GM12874 (cell line): ENCODE measurements at regions not wholly inside any gene's neighbourhood (a gene's known extent, or its start where the extent isn't known, plus 50 kb on each side); places are given as distances from the start of the nearest gene placed in this dataset.

ENCODE experiments used
- TF ChIP-seq, protein P1 (sequence below): IDR thresholded peaks from 2 replicates; pipeline ENCODE4 v1.5.1; 2011; ENCODE audit warnings: low read depth, mild to moderate bottlenecking, control low read depth, low read length, moderate library complexity; ENCODE audit not compliant: insufficient read depth

- TF ChIP-seq, protein P1, sequence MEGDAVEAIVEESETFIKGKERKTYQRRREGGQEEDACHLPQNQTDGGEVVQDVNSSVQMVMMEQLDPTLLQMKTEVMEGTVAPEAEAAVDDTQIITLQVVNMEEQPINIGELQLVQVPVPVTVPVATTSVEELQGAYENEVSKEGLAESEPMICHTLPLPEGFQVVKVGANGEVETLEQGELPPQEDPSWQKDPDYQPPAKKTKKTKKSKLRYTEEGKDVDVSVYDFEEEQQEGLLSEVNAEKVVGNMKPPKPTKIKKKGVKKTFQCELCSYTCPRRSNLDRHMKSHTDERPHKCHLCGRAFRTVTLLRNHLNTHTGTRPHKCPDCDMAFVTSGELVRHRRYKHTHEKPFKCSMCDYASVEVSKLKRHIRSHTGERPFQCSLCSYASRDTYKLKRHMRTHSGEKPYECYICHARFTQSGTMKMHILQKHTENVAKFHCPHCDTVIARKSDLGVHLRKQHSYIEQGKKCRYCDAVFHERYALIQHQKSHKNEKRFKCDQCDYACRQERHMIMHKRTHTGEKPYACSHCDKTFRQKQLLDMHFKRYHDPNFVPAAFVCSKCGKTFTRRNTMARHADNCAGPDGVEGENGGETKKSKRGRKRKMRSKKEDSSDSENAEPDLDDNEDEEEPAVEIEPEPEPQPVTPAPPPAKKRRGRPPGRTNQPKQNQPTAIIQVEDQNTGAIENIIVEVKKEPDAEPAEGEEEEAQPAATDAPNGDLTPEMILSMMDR, result no peak
These were observed 194.5 kb upstream of the GALNT17 start for GRCh38 chr7:70937424-70937823.

DNA sequence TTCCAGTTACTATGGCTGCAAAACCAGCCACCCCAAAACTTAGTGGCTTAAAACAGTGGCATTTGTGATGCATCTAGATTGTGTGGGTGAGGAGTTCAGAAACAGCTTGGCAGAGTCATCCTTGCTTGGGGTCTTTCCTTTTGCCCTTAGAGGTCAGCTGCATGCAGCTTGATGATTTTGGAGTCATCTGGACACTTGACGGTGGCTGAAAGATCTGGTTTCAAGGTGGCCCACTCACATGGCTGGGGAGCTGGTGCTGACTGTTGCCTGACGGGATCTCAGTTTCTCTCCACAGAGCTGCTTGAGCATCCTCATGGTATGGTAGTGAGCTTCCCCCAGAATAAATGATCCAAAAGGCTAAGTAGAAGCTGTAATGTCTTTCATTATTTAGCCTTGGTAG, 191.3 kb upstream of the GALNT17 start:
- TF ChIP-seq, protein P1, result no peak

DNA sequence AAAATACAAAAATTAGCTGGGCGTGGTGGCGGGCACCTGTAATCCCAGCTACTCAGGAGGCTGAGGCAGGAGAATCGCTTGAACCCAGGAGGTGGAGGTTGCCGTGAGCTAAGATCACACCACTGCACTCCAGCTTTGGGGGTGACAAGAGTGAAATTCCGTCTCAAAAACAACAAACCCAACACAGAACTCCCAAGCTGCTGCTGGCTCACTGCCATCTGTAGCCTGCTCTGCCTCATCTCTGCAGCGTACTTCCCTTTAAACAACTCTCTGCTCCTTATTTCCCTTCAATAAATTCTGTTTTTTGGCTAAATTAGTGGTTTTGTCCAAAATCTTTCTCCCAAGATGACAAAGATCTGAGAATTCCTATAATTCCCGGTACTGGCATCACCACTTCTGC, 189.2 kb upstream of the GALNT17 start:
- TF ChIP-seq, protein P1, result no peak

- TF ChIP-seq, protein P1, result no peak
These were observed 187.4 kb upstream of the GALNT17 start for GRCh38 chr7:70944516-70944915.

GRCh38 chr7:70947181-70947580, 184.8 kb upstream of the GALNT17 start:
- TF ChIP-seq, protein P1, result no peak

DNA sequence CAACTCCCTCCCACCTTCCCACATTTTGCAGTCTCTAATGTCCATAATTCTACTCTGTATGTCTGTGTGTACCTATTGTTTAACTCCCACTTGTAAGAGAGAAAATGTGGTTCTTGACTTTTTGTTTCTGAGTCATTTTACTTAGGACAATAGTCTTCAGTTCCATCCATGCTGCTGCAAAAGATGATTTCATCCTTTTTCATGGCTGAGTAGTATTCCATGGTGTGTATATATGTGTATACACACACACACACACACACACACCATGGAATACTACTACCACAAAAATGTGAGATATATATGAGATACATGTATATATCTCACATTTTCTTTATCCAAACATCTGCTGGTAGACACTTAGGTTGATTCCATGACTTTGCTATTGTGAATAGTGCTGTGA, 182.1 kb upstream of the GALNT17 start:
- TF ChIP-seq, protein P1, result no peak

DNA sequence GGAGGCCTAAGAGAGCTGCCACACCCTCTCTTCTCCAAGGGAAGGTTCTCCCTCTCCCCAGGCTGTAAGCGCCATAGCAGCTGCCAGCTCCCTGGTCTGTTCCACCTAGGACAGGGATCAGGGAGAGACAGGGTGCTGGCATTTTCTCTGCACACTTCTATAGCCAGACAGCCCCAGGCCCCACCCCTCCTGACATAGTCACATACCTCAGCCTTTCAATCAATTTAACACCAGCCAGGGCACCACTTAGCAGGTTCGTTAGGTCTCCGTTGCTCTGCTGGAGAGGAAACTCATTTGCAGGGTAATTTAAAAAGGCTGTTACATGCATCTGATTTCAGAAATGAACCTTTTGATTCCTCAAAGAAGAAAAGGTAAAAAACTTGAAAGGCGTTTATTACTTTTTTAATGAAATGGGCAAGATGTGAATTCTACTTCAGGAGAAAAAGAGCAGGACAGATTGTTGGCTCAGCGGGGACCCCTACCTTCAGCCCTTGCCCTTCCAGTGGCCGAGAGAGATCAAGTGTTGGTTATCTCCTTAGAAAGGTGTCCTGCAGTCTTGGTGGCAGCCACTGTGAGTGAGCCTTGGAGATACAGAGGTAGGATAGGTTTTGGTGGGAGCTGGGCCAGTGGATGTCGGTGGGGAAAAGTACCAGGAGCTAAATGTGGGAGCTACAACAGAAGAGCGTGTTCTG, 180.5 kb upstream of the GALNT17 start:
- TF ChIP-seq, protein P1, result no peak
